Smooth muscle cell (in vitro differentiated cells): ENCODE measurements at regions not wholly inside any gene's neighbourhood (a gene's known extent, or its start where the extent isn't known, plus 50 kb on each side); places are given as distances from the start of the nearest gene placed in this dataset.
"Not testable (repeated sequence)": the region's sequence is repeated elsewhere in the genome, so short reads cannot be mapped to it uniquely, and the experiment has no call there.

Source experiments
- DNase-seq: peaks from one replicate; lab custom pipeline; 2025; ENCODE audit not compliant: unreplicated experiment; lab: John Stamatoyannopoulos, UW
- H2AFZ ChIP-seq: fragments of 200-600 bp; sonication (generic); 2 replicates; pipeline ENCODE4 v1.6.0; 2016; ENCODE audit warnings: antibody characterized with exemption, low read depth, mild to moderate bottlenecking
- H3F3A ChIP-seq: fragments of 200-600 bp; sonication (generic); 2 replicates; pipeline ENCODE4 v1.6.0; 2017; ENCODE audit warnings: antibody characterized with exemption, low read depth
- H3K27ac ChIP-seq: fragments of 200-600 bp; sonication (generic); 2 replicates; pipeline ENCODE4 v1.5.1; 2016; ENCODE audit warnings: low read depth, mild to moderate bottlenecking
- H3K27me3 ChIP-seq: fragments of 200-600 bp; sonication (generic); 2 replicates; pipeline ENCODE4 v1.6.1; 2016; ENCODE audit warnings: low read depth, mild to moderate bottlenecking
- H3K36me3 ChIP-seq: fragments of 200-600 bp; sonication (generic); 2 replicates; pipeline ENCODE4 v1.5.1; 2016; ENCODE audit warnings: low read depth
- H3K4me1 ChIP-seq: fragments of 200-600 bp; sonication (generic); 2 replicates; pipeline ENCODE4 v1.5.1; 2016; ENCODE audit warnings: low read depth
- H3K4me2 ChIP-seq: fragments of 200-600 bp; sonication (generic); 2 replicates; pipeline ENCODE4 v1.6.0; 2016; ENCODE audit warnings: mild to moderate bottlenecking
- H3K4me3 ChIP-seq: fragments of 200-600 bp; sonication (generic); 2 replicates; pipeline ENCODE4 v1.5.1; 2016; ENCODE audit warnings: mild to moderate bottlenecking
- H3K79me2 ChIP-seq: fragments of 200-600 bp; sonication (generic); 2 replicates; pipeline ENCODE4 v1.6.0; 2016; ENCODE audit warnings: low read depth, mild to moderate bottlenecking
- H3K9ac ChIP-seq: fragments of 200-600 bp; sonication (generic); 2 replicates; pipeline ENCODE4 v1.6.0; 2016; ENCODE audit warnings: low read depth
- H3K9me3 ChIP-seq: fragments of 200-600 bp; sonication (generic); replicated peaks from 2 replicates; pipeline ENCODE4 v1.5.1; 2016; ENCODE audit warnings: low read depth
- H4K20me1 ChIP-seq: fragments of 200-600 bp; sonication (generic); 2 replicates; pipeline ENCODE4 v1.6.0; 2016; ENCODE audit warnings: low read depth
- CTCF ChIP-seq: fragments of 200-600 bp; sonication (generic); IDR thresholded peaks from 2 replicates; pipeline ENCODE4 v1.5.1; 2017; ENCODE audit warnings: borderline replicate concordance, mild to moderate bottlenecking, antibody characterized with exemption; ENCODE audit not compliant: insufficient read depth, poor library complexity, severe bottlenecking
- WGBS: methylation state at CpG from one replicate; pipeline ENCODE4 v1.1.7; 2016; ENCODE audit warnings: low lambda C conversion rate; 5-methylcytosine and 5-hydroxymethylcytosine counted together

GRCh38 chrX:94942603-94943002 is 1268.6 kb downstream of the FAM133A start:
- WGBS, result 51% methylated on average over 2 of the region's 2 CpGs
- DNase-seq, result no peak

GRCh38 chrX:94946137-94946536 is 1272.1 kb downstream of the FAM133A start:
- H3K4me1 ChIP-seq, H3K27me3 ChIP-seq, H3F3A ChIP-seq, H3K4me2 ChIP-seq, H2AFZ ChIP-seq, H3K4me3 ChIP-seq, H3K79me2 ChIP-seq, H3K27ac ChIP-seq, H3K9me3 ChIP-seq, H4K20me1 ChIP-seq, DNase-seq, H3K36me3 ChIP-seq, H3K9ac ChIP-seq: not testable (repeated sequence)
- 94% methylated on average over 3 of the region's 3 CpGs for WGBS

More at GRCh38 chrX:94942603-94943002, 1268.6 kb downstream of the FAM133A start:
- no peaks in the 10 kb centered on the region for H4K20me1 ChIP-seq
- H2AFZ ChIP-seq, result no peak overlapping the region
- H3K9me3 ChIP-seq, result no peaks in the 10 kb centered on the region
- no peak for TF ChIP-seq CTCF
- no peak overlapping the region for H3K27ac ChIP-seq
- no peak overlapping the region for H3K4me2 ChIP-seq
- H3K79me2 ChIP-seq, result no peaks in the 10 kb centered on the region
- no peak overlapping the region for H3K4me3 ChIP-seq
- no peaks in the 10 kb centered on the region for H3K36me3 ChIP-seq
- H3K9ac ChIP-seq, result no peak overlapping the region
- no peaks in the 10 kb centered on the region for H3F3A ChIP-seq
- no peaks in the 10 kb centered on the region for H3K4me1 ChIP-seq
- H3K27me3 ChIP-seq, result no peaks in the 10 kb centered on the region

GRCh38 chrX:94961730-94962129 is 1287.7 kb downstream of the FAM133A start:
- Histone ChIP-seq H3K4me3 (no peak overlapping the region), H3K36me3 (no peaks in the 10 kb centered on the region), H3F3A (no peaks in the 10 kb centered on the region), H3K79me2 (no peaks in the 10 kb centered on the region), H3K9ac (no peak overlapping the region), H3K4me2 (no peak overlapping the region), H3K9me3 (no peaks in the 10 kb centered on the region), H3K27me3 (no peaks in the 10 kb centered on the region), H3K4me1 (no peaks in the 10 kb centered on the region), H3K27ac (peak overlapping the region; percentile 37), H2AFZ (peak overlapping the region; percentile 57), H4K20me1 (no peaks in the 10 kb centered on the region)
- 71% methylated on average over 2 of the region's 2 CpGs for WGBS
- DNase-seq, result no peak
- TF ChIP-seq CTCF, result no peak

GRCh38 chrX:94977562-94977961 is 1303.6 kb downstream of the FAM133A start:
- Histone ChIP-seq H3F3A (no peaks in the 10 kb centered on the region), H3K9me3 (no peaks in the 10 kb centered on the region), H3K4me1 (no peaks in the 10 kb centered on the region), H4K20me1 (no peaks in the 10 kb centered on the region), H3K36me3 (no peaks in the 10 kb centered on the region), H3K27ac (no peak overlapping the region), H3K4me2 (no peak overlapping the region), H3K27me3 (no peaks in the 10 kb centered on the region), H3K4me3 (no peak overlapping the region), H2AFZ (no peak overlapping the region), H3K79me2 (no peaks in the 10 kb centered on the region), H3K9ac (no peak overlapping the region)
- WGBS, result 100% methylated on average over 2 of the region's 2 CpGs
- no peak for DNase-seq
- TF ChIP-seq CTCF, result no peak
